Testis (tissue), 2 donors: ENCODE measurements at regions not wholly inside any gene's neighbourhood (a gene's known extent, or its start where the extent isn't known, plus 50 kb on each side); places are given as distances from the start of the nearest gene placed in this dataset.

Source experiments
- CTCF ChIP-seq, 3 experiments: fragments of 450-650 bp in 2 of 3; fragments of 200-600 bp in 1 of 3; sonication (generic) in 1 of 3; IDR thresholded peaks; one replicate each; pipeline ENCODE4 v1.5.1; 2016 to 2019; ENCODE audit warnings: antibody characterized with exemption in 3 of 3, mild to moderate bottlenecking in 2 of 3, moderate library complexity in 1 of 3
- POLR2A ChIP-seq: fragments of 450-650 bp; IDR thresholded peaks from one replicate; pipeline ENCODE4 v1.6.1; 2017; ENCODE audit warnings: antibody characterized with exemption, mild to moderate bottlenecking, moderate library complexity

- TF ChIP-seq CTCF (IDR thresholded peaks at IDR 0.05) (no peak), POLR2A (no peak)
These were observed 158.1 kb upstream of the MTNR1B start for GRCh38 chr11:92811341-92811740.
